IPS DF 6.9 (cell line): ENCODE measurements at regions not wholly inside any gene's neighbourhood (a gene's known extent, or its start where the extent isn't known, plus 50 kb on each side); places are given as distances from the start of the nearest gene placed in this dataset.

Experiments
- DNase-seq: peaks from one replicate; pipeline ENCODE4 v3.0.0-alpha.2; 2013; ENCODE audit warnings: low read depth, low spot score
- H3K27ac ChIP-seq: one replicate; pipeline ENCODE4 v1.5.1; 2013; ENCODE audit warnings: low read length, control low read depth
- H3K27me3 ChIP-seq: 2 replicates; pipeline ENCODE4 v1.6.1; 2013; ENCODE audit warnings: mild to moderate bottlenecking, low read length; ENCODE audit not compliant: control insufficient read depth, insufficient read depth
- H3K36me3 ChIP-seq: 2 replicates; pipeline ENCODE4 v1.6.1; 2013; ENCODE audit warnings: low read length; ENCODE audit not compliant: control insufficient read depth, insufficient read depth
- H3K4me1 ChIP-seq: 2 replicates; pipeline ENCODE4 v1.6.1; 2013; ENCODE audit warnings: low read length; ENCODE audit not compliant: control insufficient read depth, insufficient read depth
- H3K4me3 ChIP-seq: 2 replicates; pipeline ENCODE4 v1.5.1; 2013; ENCODE audit warnings: mild to moderate bottlenecking, low read length
- H3K9me3 ChIP-seq: 2 replicates; pipeline ENCODE4 v1.6.1; 2013; ENCODE audit warnings: low read length, inconsistent platforms; ENCODE audit not compliant: control insufficient read depth, insufficient read depth
- WGBS: extraction: QIAGEN DNeasy Blood & Tissue Kit; methylation state at CpG from one replicate; pipeline ENCODE4 v1.1.7; 2013; ENCODE audit warnings: mixed read lengths, missing lambda C conversion rate; ENCODE audit not compliant: insufficient read length, insufficient coverage; 5-methylcytosine and 5-hydroxymethylcytosine counted together

DNA sequence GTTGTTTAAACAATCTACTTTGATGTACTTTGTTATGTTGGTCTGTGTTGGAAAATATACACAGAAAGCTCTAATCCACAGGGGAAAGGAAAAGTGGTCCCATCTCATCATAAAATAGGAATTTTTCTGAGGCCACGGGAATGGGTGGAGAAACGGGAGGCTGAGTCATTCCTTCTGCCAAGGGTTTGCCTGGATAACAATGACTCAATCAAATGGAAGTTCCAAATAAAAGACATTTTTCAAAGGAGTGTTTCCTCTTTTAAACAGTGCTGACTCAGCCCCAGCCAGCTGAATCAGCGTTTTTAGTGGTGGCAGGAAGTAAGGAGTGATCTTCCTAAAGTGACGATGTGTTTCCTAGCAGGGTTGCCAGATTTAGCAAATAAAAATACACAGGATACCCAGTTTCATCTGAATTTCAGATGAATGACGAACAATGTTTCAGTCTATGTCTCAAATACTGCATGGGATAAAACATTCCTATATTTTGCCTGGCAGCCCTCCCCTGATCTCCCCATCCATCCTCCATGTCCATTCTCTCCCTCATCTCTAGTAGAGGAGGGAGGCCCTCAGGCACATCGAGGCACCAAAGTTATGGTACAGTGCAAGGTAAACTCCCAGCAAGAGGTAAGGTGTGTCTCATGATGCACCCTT is 345.4 kb upstream of the GATB start:
- Histone ChIP-seq H3K36me3 (no peaks in the 10 kb centered on the region), H3K9me3 (no peaks in the 10 kb centered on the region), H3K27ac (no peak overlapping the region), H3K27me3 (no peaks in the 10 kb centered on the region), H3K4me1 (no peaks in the 10 kb centered on the region), H3K4me3 (no peak overlapping the region)
- no CpG with 5 or more reads among the region's 6 CpGs for WGBS
- DNase-seq = no peak

DNA sequence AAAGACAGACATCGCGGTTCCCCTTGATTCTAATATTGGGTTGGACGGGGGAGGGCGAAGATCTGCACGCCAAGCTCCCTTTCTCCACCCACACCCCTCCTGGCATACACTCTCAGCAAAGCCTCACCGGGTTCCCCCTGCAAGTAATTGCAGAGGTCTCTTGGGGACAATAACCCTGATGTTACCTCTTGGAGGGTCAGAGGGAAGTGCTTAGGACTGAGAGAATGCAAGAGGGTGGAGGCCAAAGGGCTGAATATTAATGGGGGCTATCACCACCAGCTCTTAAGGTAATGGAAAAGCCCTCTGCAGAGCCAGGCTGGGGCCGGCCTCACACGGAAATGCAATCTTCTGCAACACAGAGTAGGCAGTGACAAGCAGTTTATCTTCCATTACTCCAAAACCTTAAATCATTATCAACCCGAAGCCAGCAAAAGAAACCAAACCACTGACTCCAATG is 344.1 kb upstream of the GATB start:
- no peaks in the 10 kb centered on the region for H3K36me3 ChIP-seq
- 100% methylated on average over 1 of the region's 9 CpGs for WGBS
- H3K27ac ChIP-seq = no peak overlapping the region
- H3K9me3 ChIP-seq = no peaks in the 10 kb centered on the region
- no peak overlapping the region for H3K4me3 ChIP-seq
- H3K4me1 ChIP-seq = no peaks in the 10 kb centered on the region
- no peak for DNase-seq
- no peaks in the 10 kb centered on the region for H3K27me3 ChIP-seq

DNA sequence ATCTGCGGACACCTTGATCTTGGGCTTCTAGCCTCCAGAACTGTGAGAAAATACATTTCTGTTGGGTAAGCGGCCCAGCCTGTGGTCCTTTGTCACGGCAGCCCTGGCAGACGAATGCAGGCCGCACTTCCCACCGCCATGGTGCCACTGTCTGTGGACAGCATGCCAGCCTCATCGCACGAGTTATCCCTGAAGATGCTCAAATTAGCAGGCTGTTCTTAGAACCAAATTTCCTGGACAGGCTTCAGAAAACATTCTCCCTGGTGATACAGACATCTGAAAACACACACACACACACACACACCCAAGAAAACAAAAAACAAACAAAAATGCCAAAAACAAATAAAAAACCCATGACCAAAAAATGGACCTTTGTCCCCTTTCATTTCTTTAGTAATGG is 343.5 kb upstream of the GATB start:
- Histone ChIP-seq H3K27me3 (no peaks in the 10 kb centered on the region), H3K4me3 (no peak overlapping the region), H3K27ac (no peak overlapping the region), H3K4me1 (no peaks in the 10 kb centered on the region), H3K36me3 (no peaks in the 10 kb centered on the region), H3K9me3 (no peaks in the 10 kb centered on the region)
- no peak for DNase-seq
- WGBS = no CpG with 5 or more reads among the region's 8 CpGs

DNA sequence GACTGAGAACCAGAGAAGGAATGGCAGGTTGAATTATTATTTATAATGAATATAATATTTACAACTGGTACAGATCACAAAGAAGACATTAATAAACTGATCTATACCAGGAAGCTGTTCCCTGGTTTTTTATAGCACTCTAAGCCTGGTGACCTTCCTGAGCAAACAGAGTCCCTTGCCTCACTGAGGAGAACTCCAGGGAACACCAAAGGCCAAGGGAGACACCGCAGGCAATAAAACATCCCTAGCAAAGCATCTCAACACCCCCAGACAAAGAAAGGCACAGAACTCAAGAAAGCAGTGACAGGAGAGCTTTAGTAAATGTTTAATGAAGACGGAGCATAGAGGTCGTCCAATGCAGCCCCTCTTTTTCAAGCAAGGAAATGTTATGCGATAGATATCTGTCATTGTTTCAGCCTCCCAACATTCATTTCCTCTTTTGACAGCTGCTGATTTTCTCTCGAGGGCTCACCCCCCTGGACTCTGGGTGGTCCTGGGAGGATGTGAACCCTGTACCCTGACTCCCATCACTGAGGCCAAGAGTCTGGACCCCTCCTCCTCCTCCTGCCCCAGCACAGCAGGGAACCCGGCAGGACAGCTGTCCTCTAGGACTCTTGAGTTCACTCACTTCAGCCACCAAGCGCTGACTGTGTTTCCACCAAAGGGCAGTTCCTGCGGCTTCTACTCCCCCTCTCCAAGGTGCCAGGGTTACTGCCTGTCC is 342.5 kb upstream of the GATB start:
- no peak overlapping the region for H3K27ac ChIP-seq
- H3K4me3 ChIP-seq = no peak overlapping the region
- WGBS = no CpG with 5 or more reads among the region's 8 CpGs
- H3K4me1 ChIP-seq = no peaks in the 10 kb centered on the region
- H3K9me3 ChIP-seq = no peaks in the 10 kb centered on the region
- no peaks in the 10 kb centered on the region for H3K27me3 ChIP-seq
- no peaks in the 10 kb centered on the region for H3K36me3 ChIP-seq
- DNase-seq = no peak

- H3K27ac ChIP-seq = no peak overlapping the region
- DNase-seq = no peak
- H3K4me3 ChIP-seq = no peak overlapping the region
- no peaks in the 10 kb centered on the region for H3K36me3 ChIP-seq
- H3K9me3 ChIP-seq = no peaks in the 10 kb centered on the region
- no peaks in the 10 kb centered on the region for H3K27me3 ChIP-seq
- no CpG with 5 or more reads among the region's 5 CpGs for WGBS
- no peaks in the 10 kb centered on the region for H3K4me1 ChIP-seq
These were observed 341.7 kb upstream of the GATB start for GRCh38 chr4:152102436-152103000.

DNA sequence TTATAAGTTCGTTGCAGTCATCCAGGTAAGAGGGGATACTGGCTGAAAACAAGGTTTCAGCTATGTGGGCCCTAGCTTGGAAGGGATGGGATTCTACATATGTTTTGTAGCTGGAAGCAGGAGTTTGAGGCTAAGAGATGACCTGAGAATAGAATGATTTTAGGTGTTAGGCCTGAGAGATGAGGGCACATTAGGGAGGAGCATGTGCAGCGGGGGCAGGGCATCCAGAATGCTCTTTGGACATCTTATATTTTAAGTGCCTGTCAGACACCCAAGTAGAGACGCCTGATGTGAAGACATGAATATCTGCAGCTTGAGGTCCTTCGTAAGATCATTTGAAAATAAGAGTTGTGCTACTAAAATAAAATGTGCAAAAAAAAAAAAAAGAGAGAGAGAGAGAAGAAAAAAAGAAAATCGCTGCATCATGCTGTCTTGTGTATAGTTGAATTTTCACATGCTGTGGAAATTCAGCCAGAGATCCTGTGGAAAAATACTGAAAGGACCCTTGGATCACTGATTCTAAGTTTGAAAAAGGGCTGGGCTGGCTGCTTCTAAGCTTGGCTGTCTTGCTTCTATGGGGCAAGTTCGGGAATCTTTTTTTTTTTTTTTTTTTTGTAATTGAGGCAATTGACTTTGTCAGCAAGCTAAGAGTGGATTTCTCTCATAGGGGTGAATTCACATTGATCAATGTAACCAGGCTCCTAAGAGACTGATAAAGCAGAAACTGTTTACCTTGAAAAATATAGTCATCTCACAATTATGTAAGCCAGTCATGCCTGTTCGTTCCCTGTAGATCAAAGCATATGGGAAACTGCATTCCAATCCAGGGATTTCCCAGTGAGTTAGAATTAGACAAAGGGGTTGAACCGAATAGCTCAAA is 341.0 kb upstream of the GATB start:
- WGBS = no CpG with 5 or more reads among the region's 8 CpGs
- DNase-seq = no peak
- Histone ChIP-seq H3K9me3 (no peaks in the 10 kb centered on the region), H3K4me1 (no peaks in the 10 kb centered on the region), H3K36me3 (no peaks in the 10 kb centered on the region), H3K27me3 (no peaks in the 10 kb centered on the region), H3K4me3 (no peak overlapping the region), H3K27ac (no peak overlapping the region)

DNA sequence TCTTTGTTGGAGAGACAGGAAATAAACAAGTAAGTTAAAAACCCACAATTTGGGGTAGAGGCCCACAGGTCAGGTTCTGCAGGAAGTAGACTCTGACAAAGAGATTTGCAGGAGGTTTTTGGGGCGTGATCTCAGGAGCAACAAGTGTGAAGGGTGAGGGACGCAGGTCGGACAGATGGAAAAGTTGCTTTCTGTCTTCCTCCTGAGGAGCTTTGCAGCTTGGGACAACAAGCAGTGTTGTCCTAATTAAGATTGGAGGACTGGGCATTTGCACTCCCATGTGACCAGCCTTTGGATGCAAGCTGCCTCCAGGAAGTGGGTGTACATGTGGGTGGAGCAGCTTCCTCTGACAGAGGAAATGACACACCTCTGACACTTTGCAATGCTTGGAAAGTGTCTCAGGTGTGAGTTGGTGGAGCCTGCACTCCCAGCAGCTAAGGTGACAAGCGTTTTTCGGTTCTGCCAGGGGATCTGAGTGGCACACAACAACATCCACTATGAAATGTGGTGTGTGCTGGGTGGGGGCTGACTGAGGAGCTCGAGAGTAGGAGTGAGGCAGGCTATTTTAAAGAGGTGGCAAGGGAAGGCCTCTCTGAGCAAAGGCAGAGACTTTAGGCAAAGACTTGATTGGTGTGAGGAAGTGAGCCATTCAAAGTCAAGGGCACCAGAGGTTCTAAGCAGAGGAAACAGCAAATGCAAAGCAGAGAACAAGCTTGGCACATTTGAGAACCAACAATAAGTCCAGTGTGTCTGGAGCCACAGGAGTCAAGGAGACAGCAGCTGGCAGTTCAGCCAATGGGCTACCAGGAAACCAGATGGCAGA is 339.8 kb upstream of the GATB start:
- Histone ChIP-seq H3K9me3 (no peaks in the 10 kb centered on the region), H3K27me3 (no peaks in the 10 kb centered on the region), H3K4me1 (no peaks in the 10 kb centered on the region), H3K27ac (no peak overlapping the region), H3K36me3 (no peaks in the 10 kb centered on the region), H3K4me3 (no peak overlapping the region)
- no CpG with 5 or more reads among the region's 6 CpGs for WGBS
- no peak for DNase-seq

DNA sequence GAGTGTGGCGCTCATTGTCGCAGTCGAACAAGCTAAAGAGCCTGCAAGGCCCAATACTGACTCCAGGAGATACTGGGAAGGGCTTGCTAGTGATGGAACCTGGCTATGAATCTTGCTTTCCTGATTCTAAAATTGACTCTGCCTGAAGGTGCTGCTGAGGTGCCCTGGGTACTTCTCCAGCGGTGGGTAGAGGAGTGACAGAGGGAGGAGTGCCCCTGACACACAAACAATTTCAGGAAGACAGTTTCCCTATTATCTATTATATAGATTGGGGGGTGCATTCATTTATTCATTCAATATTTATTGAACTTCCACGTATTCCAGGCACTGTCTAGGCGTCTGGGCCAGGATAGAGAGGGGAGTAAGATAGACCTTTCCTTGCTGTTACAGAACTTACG is 339.2 kb upstream of the GATB start:
- no peak overlapping the region for H3K27ac ChIP-seq
- H3K27me3 ChIP-seq = no peaks in the 10 kb centered on the region
- no CpG with 5 or more reads among the region's 7 CpGs for WGBS
- no peak for DNase-seq
- no peaks in the 10 kb centered on the region for H3K36me3 ChIP-seq
- no peak overlapping the region for H3K4me3 ChIP-seq
- H3K4me1 ChIP-seq = no peaks in the 10 kb centered on the region
- no peaks in the 10 kb centered on the region for H3K9me3 ChIP-seq

- Histone ChIP-seq H3K4me1 (no peaks in the 10 kb centered on the region), H3K27me3 (no peaks in the 10 kb centered on the region), H3K4me3 (no peak overlapping the region), H3K36me3 (no peaks in the 10 kb centered on the region), H3K9me3 (no peaks in the 10 kb centered on the region), H3K27ac (no peak overlapping the region)
- no CpG with 5 or more reads among the region's 2 CpGs for WGBS
- no peak for DNase-seq
These were observed 338.7 kb upstream of the GATB start for GRCh38 chr4:152099555-152099954.

- no peaks in the 10 kb centered on the region for H3K9me3 ChIP-seq
- no peaks in the 10 kb centered on the region for H3K36me3 ChIP-seq
- H3K27ac ChIP-seq = no peak overlapping the region
- H3K4me1 ChIP-seq = no peaks in the 10 kb centered on the region
- no peak overlapping the region for H3K4me3 ChIP-seq
- H3K27me3 ChIP-seq = no peaks in the 10 kb centered on the region
- no CpG with 5 or more reads among the region's 6 CpGs for WGBS
- no peak for DNase-seq
These were observed 338.2 kb upstream of the GATB start for GRCh38 chr4:152099061-152099425.
